ENCODE measurements at regions not wholly inside any gene's neighbourhood (a gene's known extent, or its start where the extent isn't known, plus 50 kb on each side); places are given as distances from the start of the nearest gene placed in this dataset.

- TF ChIP-seq FOXK2 (conservative IDR thresholded peaks at IDR 0.05 in 1 of 2, IDR thresholded peaks at IDR 0.05 in 1 of 2; ENCODE audit: low read depth in 2 of 2) = no peak
- no peak for TF ChIP-seq CTCF (IDR thresholded peaks at IDR 0.05 in 2 of 3, conservative IDR thresholded peaks at IDR 0.05 in 1 of 3; ENCODE audit: insufficient read depth in 2 of 3, low read depth in 1 of 3, low read length in 3 of 3)
- no peak for TF ChIP-seq ERF (CRISPR knock-in tag; IDR thresholded peaks at IDR 0.05)
- no peak for TF ChIP-seq MLX (CRISPR knock-in tag; conservative IDR thresholded peaks at IDR 0.05)
- no peak for TF ChIP-seq TSC22D4 (tag; IDR thresholded peaks at IDR 0.05)
- no peak for TF ChIP-seq TAF1 (IDR thresholded peaks at IDR 0.05; ENCODE audit: control insufficient read depth, extremely low read depth, insufficient read depth, low read length, severe bottlenecking)
- no peak for TF ChIP-seq KLF16 (IDR thresholded peaks at IDR 0.05)
- no peak for TF ChIP-seq JUN (IDR thresholded peaks at IDR 0.05; ENCODE audit: borderline replicate concordance, low read depth, low read length)
- TF ChIP-seq JUN (CRISPR knock-in tag; IDR thresholded peaks at IDR 0.05; ENCODE audit: borderline replicate concordance) = no peak
- TF ChIP-seq CREB1 (IDR thresholded peaks at IDR 0.05) = no peak
- TF ChIP-seq CREB1 (CRISPR knock-in tag; IDR thresholded peaks at IDR 0.05) = no peak
- no peak for TF ChIP-seq ELK1 (CRISPR knock-in tag; IDR thresholded peaks at IDR 0.05)
- TF ChIP-seq ZHX1 (conservative IDR thresholded peaks at IDR 0.05; ENCODE audit: low read length) = no peak
Observed at GRCh38 chr4:84381759-84382158, 117.3 kb downstream of the NKX6-1 start.

All from K562 (cell line).